Fibroblast of pulmonary artery (primary cell): ENCODE measurements at regions not wholly inside any gene's neighbourhood (a gene's known extent, or its start where the extent isn't known, plus 50 kb on each side); places are given as distances from the start of the nearest gene placed in this dataset.

ENCODE experiments used
- DNase-seq: peaks from one replicate; pipeline ENCODE4 v3.0.0-alpha.2; 2010; ENCODE audit warnings: low read depth
- H3K4me3 ChIP-seq: replicated peaks from 2 replicates; pipeline ENCODE4 v1.5.1; 2011; ENCODE audit warnings: low read depth, mild to moderate bottlenecking, control low read depth, low read length, moderate library complexity
- TF ChIP-seq, protein P1 (sequence below): IDR thresholded peaks from 2 replicates; pipeline ENCODE4 v1.5.1; 2011; ENCODE audit warnings: mild to moderate bottlenecking, control low read depth, low read length, inconsistent platforms; ENCODE audit errors: missing control alignments

DNA sequence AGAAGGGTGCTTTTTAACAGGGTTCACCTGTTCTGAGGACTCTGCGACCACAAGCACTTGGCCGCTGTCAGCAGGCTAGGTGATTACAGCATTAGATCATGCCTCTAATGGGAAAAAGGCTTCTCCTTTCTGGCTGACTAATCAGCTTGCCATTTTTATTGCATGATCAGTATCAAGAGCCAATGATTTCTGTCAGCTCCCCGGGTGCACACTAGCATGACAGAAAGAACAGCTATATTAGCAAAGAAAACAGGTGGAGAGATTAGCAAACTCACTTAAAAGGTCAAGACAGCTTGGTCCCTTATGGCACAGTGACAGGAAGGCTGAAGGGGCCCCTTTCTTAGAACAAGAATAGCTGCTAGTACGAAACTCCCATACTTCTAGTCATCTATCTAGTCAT is 170.0 kb downstream of the SMIM20 start:
- H3K4me3 ChIP-seq, result no peak overlapping the region
- TF ChIP-seq, protein P1, sequence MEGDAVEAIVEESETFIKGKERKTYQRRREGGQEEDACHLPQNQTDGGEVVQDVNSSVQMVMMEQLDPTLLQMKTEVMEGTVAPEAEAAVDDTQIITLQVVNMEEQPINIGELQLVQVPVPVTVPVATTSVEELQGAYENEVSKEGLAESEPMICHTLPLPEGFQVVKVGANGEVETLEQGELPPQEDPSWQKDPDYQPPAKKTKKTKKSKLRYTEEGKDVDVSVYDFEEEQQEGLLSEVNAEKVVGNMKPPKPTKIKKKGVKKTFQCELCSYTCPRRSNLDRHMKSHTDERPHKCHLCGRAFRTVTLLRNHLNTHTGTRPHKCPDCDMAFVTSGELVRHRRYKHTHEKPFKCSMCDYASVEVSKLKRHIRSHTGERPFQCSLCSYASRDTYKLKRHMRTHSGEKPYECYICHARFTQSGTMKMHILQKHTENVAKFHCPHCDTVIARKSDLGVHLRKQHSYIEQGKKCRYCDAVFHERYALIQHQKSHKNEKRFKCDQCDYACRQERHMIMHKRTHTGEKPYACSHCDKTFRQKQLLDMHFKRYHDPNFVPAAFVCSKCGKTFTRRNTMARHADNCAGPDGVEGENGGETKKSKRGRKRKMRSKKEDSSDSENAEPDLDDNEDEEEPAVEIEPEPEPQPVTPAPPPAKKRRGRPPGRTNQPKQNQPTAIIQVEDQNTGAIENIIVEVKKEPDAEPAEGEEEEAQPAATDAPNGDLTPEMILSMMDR, result no peak
- DNase-seq, result peak; percentile 52

DNA sequence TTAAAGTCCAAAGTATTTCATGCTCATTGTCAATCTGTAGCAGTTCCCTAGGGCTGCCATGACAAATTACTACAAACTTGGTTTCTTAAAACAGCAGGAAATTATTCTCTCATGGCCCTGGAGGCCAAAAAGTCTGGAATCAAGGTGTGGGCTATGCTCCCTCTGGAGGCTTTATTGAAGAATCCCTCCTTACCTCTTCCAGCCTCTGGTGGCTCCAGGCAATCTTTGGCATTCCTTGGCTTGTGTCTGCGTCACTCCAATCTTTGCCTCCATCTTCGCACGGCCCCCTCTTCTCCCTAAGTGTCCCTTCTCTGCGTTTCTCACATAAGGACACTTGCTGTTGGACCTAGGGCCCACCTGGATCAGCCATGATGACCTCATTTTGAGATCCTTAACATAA is 170.4 kb downstream of the SMIM20 start:
- no peak overlapping the region for H3K4me3 ChIP-seq
- TF ChIP-seq, protein P1, result no peak
- DNase-seq, result no peak

DNA sequence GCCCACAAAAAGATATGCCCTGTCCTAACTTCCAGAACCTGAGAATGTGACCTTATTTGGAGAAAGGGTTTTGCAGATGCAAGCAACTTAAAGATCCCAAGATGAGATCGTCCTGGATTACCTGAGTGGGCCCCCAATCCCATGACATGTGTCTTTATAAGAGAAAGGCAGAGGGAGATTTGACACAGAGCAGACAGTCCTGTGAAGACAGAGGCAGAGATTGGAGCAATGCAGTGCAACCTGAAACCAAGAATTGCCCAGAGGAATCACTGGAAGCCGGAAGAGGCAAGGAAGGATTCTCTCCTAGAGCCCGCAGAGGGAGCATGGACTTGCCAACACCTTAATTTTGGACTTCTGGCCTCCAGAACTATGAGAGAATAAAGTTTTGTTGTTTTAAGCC is 171.5 kb downstream of the SMIM20 start:
- TF ChIP-seq, protein P1, result no peak
- no peak for DNase-seq
- no peak overlapping the region for H3K4me3 ChIP-seq

DNA sequence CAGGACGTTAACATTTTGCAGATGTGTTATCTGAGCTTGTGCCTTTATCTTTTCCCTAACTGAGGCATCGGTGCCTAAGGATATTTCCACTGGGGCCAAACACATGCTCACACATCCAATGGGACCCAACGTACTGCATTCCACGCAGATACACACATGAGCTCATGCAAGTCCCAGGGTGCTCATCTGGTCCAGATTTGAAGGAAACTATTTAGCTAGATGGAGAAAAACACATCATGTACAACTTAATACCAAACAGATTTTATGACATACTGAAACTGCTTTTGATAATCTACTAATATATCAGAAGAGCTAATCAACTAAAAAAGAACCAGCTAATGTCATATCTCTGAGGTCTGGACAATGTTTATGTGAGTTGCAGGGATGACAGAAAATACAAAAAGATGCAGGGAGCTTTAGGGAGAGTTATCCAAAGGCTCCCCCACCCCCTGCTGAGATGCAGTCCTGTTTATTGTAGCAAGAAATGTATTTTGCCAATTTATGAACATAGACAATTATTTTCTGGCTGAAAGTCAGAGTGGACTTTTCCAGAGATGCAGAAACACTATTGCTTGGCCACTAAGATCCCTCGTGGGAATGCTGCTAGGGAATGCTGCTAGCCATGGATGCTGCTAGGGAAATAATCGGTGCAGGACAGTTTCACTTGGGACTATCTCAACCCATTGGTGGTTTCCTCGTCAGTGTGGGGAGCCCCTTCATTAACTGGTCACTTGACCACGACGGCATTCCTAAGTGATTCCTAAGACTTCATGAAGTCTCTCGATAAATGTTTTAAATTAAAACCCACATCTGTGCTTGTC is 172.8 kb downstream of the SMIM20 start:
- DNase-seq, result no peak
- TF ChIP-seq, protein P1, result no peak
- no peak overlapping the region for H3K4me3 ChIP-seq

DNA sequence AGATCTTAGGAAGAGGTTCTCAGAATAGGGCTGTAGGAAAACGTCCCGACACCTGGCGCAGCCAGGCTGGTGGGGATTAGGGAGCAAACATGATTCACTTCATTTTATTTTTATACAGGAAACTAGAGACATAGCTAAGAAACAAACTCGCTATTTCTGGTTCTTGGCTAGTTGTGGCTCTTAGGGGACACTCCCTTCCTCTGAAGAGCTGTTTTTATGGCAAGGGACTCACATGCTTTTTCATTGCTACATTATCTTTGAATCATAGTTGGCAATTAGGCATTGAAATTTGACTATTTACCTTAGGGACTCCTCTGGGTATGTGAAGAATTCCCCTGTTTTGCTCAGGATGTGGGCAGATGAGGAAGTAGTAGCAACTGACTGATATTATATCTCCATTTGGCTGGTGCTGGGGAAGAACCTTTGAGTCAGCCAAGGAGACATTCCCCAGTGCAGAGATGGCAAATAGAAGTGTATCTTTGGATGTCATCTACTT is 174.5 kb downstream of the SMIM20 start:
- TF ChIP-seq, protein P1, result no peak
- DNase-seq, result peak; percentile 38
- H3K4me3 ChIP-seq, result no peak overlapping the region

DNA sequence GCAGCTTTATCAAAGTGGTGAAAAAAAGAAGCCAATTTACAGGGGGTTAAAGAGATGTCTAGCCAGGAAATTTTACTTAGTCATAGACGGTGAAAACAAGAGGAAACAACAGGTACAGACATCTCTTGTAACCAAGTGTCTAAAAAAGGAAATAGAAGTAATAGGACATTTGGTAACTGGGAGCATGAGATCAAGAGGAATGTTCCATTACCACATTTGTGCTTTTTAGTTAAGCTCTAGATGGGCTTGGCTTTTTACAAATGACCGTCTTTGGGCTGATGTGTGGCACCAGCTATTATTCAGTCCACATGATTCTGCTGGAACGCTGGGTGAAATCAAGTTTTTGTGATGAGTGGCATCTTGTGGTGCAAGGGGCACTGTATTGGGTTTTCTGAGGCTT is 179.5 kb downstream of the SMIM20 start:
- TF ChIP-seq, protein P1, result no peak
- no peak overlapping the region for H3K4me3 ChIP-seq
- DNase-seq, result no peak

DNA sequence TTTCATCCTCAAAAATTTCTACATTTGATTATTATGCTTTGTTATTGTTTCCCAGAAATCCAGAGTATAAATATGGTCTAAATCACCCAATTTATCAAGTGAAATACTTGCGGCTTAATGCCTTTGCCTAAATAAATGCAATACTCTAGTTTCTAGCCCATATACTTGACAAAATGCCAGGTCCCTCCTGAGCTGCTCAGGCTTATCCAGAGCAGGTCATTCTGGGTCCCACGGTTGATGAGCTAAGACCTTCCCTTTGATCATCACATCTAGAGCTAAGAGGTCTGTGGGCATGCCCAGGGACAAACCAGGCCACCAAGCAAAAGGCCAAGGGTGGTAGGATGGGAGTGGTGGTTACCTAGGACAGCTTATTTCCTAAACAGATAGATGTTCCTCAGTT is 180.1 kb downstream of the SMIM20 start:
- DNase-seq, result no peak
- H3K4me3 ChIP-seq, result no peak overlapping the region
- TF ChIP-seq, protein P1, result no peak
